GM21526 (cell line): ENCODE measurements at regions not wholly inside any gene's neighbourhood (a gene's known extent, or its start where the extent isn't known, plus 50 kb on each side); places are given as distances from the start of the nearest gene placed in this dataset.

Source experiments
- ATAC-seq: cut with Tn5 transposase; IDR thresholded peaks from one replicate; pipeline ENCODE4 v1.9.1; 2021; ENCODE audit warnings: moderate library complexity; ENCODE audit not compliant: unreplicated experiment, low FRiP score

- ATAC-seq: no peak
Observed at GRCh38 chr13:99863789-99864626, 107.6 kb downstream of the ZIC5 start.

GRCh38 chr13:99862244-99862643 lies 109.3 kb downstream of the ZIC5 start:
- no peak for ATAC-seq

GRCh38 chr13:99861771-99862170 lies 109.8 kb downstream of the ZIC5 start:
- ATAC-seq: no peak

GRCh38 chr13:99860745-99861144 lies 110.8 kb downstream of the ZIC5 start:
- ATAC-seq: no peak

- peak; percentile 68 for ATAC-seq
Observed at GRCh38 chr13:99859178-99860177, 112.1 kb downstream of the ZIC5 start.

GRCh38 chr13:99857738-99858137 lies 113.8 kb downstream of the ZIC5 start:
- no peak for ATAC-seq

- no peak for ATAC-seq
Observed at GRCh38 chr13:99855526-99856420, 115.8 kb downstream of the ZIC5 start.

- no peak for ATAC-seq
Observed at GRCh38 chr13:99854366-99854765, 117.2 kb downstream of the ZIC5 start.

GRCh38 chr13:99847318-99847750 lies 124.2 kb downstream of the ZIC5 start:
- ATAC-seq: no peak

- no peak for ATAC-seq
Observed at GRCh38 chr13:99845161-99845874, 126.2 kb downstream of the ZIC5 start.

- ATAC-seq: no peak
Observed at GRCh38 chr13:99844421-99844820, 127.1 kb downstream of the ZIC5 start.

- ATAC-seq: no peak
Observed at GRCh38 chr13:99843872-99844271, 127.7 kb downstream of the ZIC5 start.

GRCh38 chr13:99842405-99842804 lies 129.2 kb downstream of the ZIC5 start:
- ATAC-seq: no peak

GRCh38 chr13:99836291-99836690 lies 135.3 kb downstream of the ZIC5 start:
- no peak for ATAC-seq

GRCh38 chr13:99835442-99835841 lies 136.1 kb downstream of the ZIC5 start:
- ATAC-seq: no peak

GRCh38 chr13:99834246-99834645 lies 137.3 kb downstream of the ZIC5 start:
- no peak for ATAC-seq

GRCh38 chr13:99832347-99832746 lies 139.2 kb downstream of the ZIC5 start:
- no peak for ATAC-seq

GRCh38 chr13:99830931-99831330 lies 140.6 kb downstream of the ZIC5 start:
- no peak for ATAC-seq

GRCh38 chr13:99829593-99830239 lies 141.9 kb downstream of the ZIC5 start:
- no peak for ATAC-seq
